ENCODE measurements at regions not wholly inside any gene's neighbourhood (a gene's known extent, or its start where the extent isn't known, plus 50 kb on each side); places are given as distances from the start of the nearest gene placed in this dataset.

- TF ChIP-seq CTCF (IDR thresholded peaks at IDR 0.05 in 8 of 11, conservative IDR thresholded peaks at IDR 0.05 in 3 of 11) (no peak), POLR2A (IDR thresholded peaks at IDR 0.05) (no peak), POLR2AphosphoS5 (IDR thresholded peaks at IDR 0.05) (no peak)
Observed at GRCh38 chr10:108014902-108015177, 850.3 kb upstream of the SORCS1 start.

Data from spleen (tissue), 7 donors.